Fibroblast of gingiva (primary cell): ENCODE measurements at regions not wholly inside any gene's neighbourhood (a gene's known extent, or its start where the extent isn't known, plus 50 kb on each side); places are given as distances from the start of the nearest gene placed in this dataset.
"Not testable (repeated sequence)": the region's sequence is repeated elsewhere in the genome, so short reads cannot be mapped to it uniquely, and the experiment has no call there.

Experiments used
- DNase-seq: peaks from one replicate; pipeline ENCODE4 v3.0.0-alpha.2; 2011; ENCODE audit warnings: low read depth

- DNase-seq: no peak
Measured at GRCh38 chr10:62996925-62997324, 136.2 kb upstream of the NRBF2 start.

GRCh38 chr10:62996516-62996915 is 136.6 kb upstream of the NRBF2 start:
- DNase-seq: no peak

GRCh38 chr10:62993121-62993520 is 140.0 kb upstream of the NRBF2 start:
- no peak for DNase-seq

- DNase-seq: no peak
Measured at GRCh38 chr10:62992145-62992721, 140.9 kb upstream of the NRBF2 start.

GRCh38 chr10:62990126-62990525 is 143.0 kb upstream of the NRBF2 start:
- no peak for DNase-seq

- DNase-seq: no peak
Measured at GRCh38 chr10:62985807-62986600, 147.1 kb upstream of the NRBF2 start.

- no peak for DNase-seq
Measured at GRCh38 chr10:62981096-62981495, 152.0 kb upstream of the NRBF2 start.

GRCh38 chr10:62980687-62981086 is 152.4 kb upstream of the NRBF2 start:
- no peak for DNase-seq

GRCh38 chr10:62979921-62980320 is 153.2 kb upstream of the NRBF2 start:
- no peak for DNase-seq

- DNase-seq: no peak
Measured at GRCh38 chr10:62978482-62978881, 154.6 kb upstream of the NRBF2 start.

- DNase-seq: not testable (repeated sequence)
Measured at GRCh38 chr10:62974795-62975194, 158.3 kb upstream of the NRBF2 start.

GRCh38 chr10:62972103-62972502 is 155.9 kb upstream of the EGR2 start:
- DNase-seq: no peak

GRCh38 chr10:62964026-62964425 is 147.9 kb upstream of the EGR2 start:
- no peak for DNase-seq

- no peak for DNase-seq
Measured at GRCh38 chr10:62961951-62962523, 145.9 kb upstream of the EGR2 start.

GRCh38 chr10:62960416-62960815 is 144.2 kb upstream of the EGR2 start:
- DNase-seq: no peak

- DNase-seq: no peak
Measured at GRCh38 chr10:62959553-62959952, 143.4 kb upstream of the EGR2 start.

GRCh38 chr10:62958980-62959379 is 142.8 kb upstream of the EGR2 start:
- no peak for DNase-seq

- DNase-seq: no peak
Measured at GRCh38 chr10:62946278-62946677, 130.1 kb upstream of the EGR2 start.

GRCh38 chr10:62939698-62940097 is 123.5 kb upstream of the EGR2 start:
- DNase-seq: no peak

- DNase-seq: no peak
Measured at GRCh38 chr10:62938672-62939071, 122.5 kb upstream of the EGR2 start.

- no peak for DNase-seq
Measured at GRCh38 chr10:62937674-62938073, 121.5 kb upstream of the EGR2 start.

- DNase-seq: no peak
Measured at GRCh38 chr10:62935022-62935421, 118.9 kb upstream of the EGR2 start.

- DNase-seq: no peak
Measured at GRCh38 chr10:62934258-62934657, 118.1 kb upstream of the EGR2 start.

- DNase-seq: not testable (repeated sequence)
Measured at GRCh38 chr10:62928763-62929162, 112.6 kb upstream of the EGR2 start.
